Glutamatergic neuron (in vitro differentiated cells): ENCODE measurements at regions not wholly inside any gene's neighbourhood (a gene's known extent, or its start where the extent isn't known, plus 50 kb on each side); places are given as distances from the start of the nearest gene placed in this dataset.
"Not testable (repeated sequence)": the region's sequence is repeated elsewhere in the genome, so short reads cannot be mapped to it uniquely, and the experiment has no call there.

ENCODE experiments used
- DNase-seq: peaks from one replicate; pipeline ENCODE4 v3.0.0; 2022
- H3K27ac Mint-ChIP-seq: one replicate; pipeline ENCODE4 v1.8.0; 2020; ENCODE audit warnings: mild to moderate bottlenecking, mixed read lengths, inconsistent platforms; ENCODE audit not compliant: unreplicated experiment
- H3K27me3 Mint-ChIP-seq: one replicate; pipeline ENCODE4 v1.8.0; 2020; ENCODE audit warnings: mild to moderate bottlenecking, moderate library complexity, mixed read lengths, inconsistent platforms; ENCODE audit not compliant: unreplicated experiment
- H3K36me3 Mint-ChIP-seq: one replicate; pipeline ENCODE4 v1.8.0; 2020; ENCODE audit warnings: mild to moderate bottlenecking, mixed read lengths, inconsistent platforms; ENCODE audit not compliant: unreplicated experiment
- H3K4me1 Mint-ChIP-seq: one replicate; pipeline ENCODE4 v1.8.0; 2020; ENCODE audit warnings: mild to moderate bottlenecking, low read depth, mixed read lengths, inconsistent platforms; ENCODE audit not compliant: unreplicated experiment
- H3K4me3 Mint-ChIP-seq: one replicate; pipeline ENCODE4 v1.8.0; 2020; ENCODE audit warnings: mild to moderate bottlenecking, mixed read lengths, inconsistent platforms; ENCODE audit not compliant: unreplicated experiment
- H3K9me3 Mint-ChIP-seq: one replicate; pipeline ENCODE4 v1.8.0; 2020; ENCODE audit warnings: mild to moderate bottlenecking, moderate library complexity, mixed read lengths, inconsistent platforms; ENCODE audit not compliant: unreplicated experiment
- TF ChIP-seq, protein P1 (sequence below): fragments of 200-600 bp; sonication (generic); IDR thresholded peaks from one replicate; pipeline ENCODE4 v1.5.0; 2021; ENCODE audit not compliant: partially characterized antibody, unreplicated experiment

DNA sequence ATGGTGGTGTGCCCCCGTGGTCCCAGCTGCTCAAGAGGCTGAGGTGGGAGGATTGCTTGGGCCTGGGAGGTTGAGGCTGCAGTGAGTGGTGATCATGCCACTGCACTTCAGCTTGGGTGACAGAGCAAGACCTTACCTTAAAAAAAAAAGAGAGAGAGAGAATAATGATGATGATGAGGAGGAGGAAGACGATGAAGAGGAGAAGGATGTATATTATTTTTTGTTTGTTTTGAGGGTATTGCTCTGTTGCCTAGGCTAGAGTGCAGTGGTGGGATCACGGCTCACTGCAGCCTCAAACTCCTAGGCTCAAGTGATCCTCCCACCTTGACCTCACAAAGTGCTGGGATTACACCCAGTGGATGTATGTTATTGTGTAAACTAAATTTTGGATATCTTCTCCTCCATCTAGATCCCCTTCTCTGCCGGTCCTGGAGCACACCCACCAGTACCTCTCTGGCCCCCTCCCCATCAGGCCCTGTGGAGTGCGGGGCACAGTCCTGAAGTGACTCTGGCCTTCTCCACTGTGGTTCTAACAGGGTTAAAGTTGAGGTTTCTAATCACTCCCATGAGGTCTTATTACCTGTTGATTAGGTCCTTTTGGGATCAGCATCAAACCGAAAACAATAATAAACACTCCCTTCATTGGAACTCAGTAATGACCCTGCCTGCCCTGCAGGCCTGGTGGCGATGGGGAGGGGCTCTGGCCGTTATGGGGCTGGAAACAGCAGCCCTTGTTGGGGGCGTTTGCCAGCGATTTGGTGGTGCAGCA lies 60.5 kb upstream of the ZFHX3 start:
- Mint-ChIP-seq H3K27ac (no peak overlapping the region), H3K27me3 (peaks cover 2% of the 10 kb centered on the region), H3K4me3 (no peak overlapping the region), H3K9me3 (peaks cover 2% of the 10 kb centered on the region), H3K4me1 (no peaks in the 10 kb centered on the region), H3K36me3 (no peaks in the 10 kb centered on the region)
- DNase-seq: no peak
- TF ChIP-seq, protein P1, sequence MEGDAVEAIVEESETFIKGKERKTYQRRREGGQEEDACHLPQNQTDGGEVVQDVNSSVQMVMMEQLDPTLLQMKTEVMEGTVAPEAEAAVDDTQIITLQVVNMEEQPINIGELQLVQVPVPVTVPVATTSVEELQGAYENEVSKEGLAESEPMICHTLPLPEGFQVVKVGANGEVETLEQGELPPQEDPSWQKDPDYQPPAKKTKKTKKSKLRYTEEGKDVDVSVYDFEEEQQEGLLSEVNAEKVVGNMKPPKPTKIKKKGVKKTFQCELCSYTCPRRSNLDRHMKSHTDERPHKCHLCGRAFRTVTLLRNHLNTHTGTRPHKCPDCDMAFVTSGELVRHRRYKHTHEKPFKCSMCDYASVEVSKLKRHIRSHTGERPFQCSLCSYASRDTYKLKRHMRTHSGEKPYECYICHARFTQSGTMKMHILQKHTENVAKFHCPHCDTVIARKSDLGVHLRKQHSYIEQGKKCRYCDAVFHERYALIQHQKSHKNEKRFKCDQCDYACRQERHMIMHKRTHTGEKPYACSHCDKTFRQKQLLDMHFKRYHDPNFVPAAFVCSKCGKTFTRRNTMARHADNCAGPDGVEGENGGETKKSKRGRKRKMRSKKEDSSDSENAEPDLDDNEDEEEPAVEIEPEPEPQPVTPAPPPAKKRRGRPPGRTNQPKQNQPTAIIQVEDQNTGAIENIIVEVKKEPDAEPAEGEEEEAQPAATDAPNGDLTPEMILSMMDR: no peak

DNA sequence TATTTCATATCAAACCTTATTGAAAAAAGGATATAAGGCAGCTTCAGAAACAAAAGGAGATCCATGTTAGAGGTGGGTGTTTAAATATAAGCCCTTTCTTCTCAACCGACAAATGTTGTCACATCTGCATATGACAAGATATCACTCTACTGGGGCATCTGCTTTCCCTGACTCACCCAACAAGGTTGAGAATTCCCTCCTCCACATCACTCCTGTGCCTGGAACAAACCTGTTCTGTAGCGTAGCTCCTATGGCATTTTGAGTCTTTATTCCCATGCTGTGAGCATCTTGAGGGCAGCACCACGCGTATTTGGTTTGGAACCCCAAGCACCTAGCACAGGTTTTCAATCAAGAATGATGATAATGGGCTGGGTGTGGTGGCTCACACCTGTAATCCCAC lies 59.4 kb upstream of the ZFHX3 start:
- Mint-ChIP-seq H3K27me3 (no peaks in the 10 kb centered on the region), H3K36me3 (no peaks in the 10 kb centered on the region), H3K27ac (no peak overlapping the region), H3K4me1 (no peaks in the 10 kb centered on the region), H3K4me3 (no peak overlapping the region), H3K9me3 (peaks cover 2% of the 10 kb centered on the region)
- no peak for DNase-seq
- TF ChIP-seq, protein P1: no peak

DNA sequence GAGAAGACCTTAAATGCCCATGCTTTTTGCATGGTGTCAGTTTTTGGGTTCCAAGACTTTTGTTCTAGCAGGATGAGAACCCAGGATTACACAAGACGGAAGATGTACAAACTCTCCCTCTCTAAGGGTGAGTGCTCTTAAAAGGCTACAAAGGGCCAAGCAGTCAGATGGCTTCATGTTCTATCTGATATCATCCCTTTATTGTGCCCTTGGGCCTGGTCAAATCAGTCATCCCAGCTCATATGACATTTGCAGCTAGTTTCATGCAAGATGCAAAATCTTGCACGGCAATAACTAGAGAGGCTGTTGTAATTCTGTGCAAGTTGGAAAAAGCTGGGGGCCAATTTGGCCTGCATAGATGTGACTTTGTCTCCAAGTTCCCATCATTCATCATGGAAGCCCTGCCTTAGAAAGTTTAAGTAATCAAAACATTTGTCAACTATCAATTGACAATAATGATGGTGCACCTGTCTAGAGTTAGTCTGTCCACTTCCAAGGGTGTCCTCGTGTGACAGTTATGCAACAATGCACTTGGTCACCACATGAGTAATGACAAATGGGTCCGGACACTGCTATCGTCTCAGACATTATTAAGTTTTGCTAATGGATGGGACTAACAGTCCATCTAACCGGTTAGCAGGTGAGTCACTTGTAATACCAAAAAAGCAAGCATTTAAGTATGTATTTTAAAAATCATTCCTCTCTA lies 58.6 kb upstream of the ZFHX3 start:
- H3K27me3 Mint-ChIP-seq: peaks cover 2% of the 10 kb centered on the region
- no peak overlapping the region for H3K4me3 Mint-ChIP-seq
- H3K4me1 Mint-ChIP-seq: no peaks in the 10 kb centered on the region
- no peaks in the 10 kb centered on the region for H3K36me3 Mint-ChIP-seq
- TF ChIP-seq, protein P1: no peak
- no peak for DNase-seq
- no peaks in the 10 kb centered on the region for H3K9me3 Mint-ChIP-seq
- H3K27ac Mint-ChIP-seq: no peak overlapping the region

DNA sequence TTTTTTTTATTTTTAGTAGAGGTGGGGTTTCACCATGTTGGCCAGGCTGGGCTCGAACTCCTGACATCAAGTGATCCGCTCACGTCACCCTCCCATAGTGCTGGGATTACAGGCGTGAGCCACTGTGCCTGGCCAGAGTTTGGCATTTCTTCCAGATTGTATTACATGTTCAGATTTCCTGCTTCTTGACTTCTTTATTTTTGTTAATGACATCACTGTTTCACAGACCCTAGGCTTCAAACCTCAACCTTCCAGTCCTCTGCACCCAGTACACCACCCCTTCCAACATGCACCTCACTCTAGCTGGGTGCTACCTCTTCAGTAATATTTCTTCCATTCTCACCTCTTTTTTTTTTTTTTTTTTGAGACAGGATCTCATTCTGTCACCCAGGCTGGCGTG lies 53.6 kb upstream of the ZFHX3 start:
- H3K27ac Mint-ChIP-seq: no peak overlapping the region
- H3K4me3 Mint-ChIP-seq: no peak overlapping the region

DNA sequence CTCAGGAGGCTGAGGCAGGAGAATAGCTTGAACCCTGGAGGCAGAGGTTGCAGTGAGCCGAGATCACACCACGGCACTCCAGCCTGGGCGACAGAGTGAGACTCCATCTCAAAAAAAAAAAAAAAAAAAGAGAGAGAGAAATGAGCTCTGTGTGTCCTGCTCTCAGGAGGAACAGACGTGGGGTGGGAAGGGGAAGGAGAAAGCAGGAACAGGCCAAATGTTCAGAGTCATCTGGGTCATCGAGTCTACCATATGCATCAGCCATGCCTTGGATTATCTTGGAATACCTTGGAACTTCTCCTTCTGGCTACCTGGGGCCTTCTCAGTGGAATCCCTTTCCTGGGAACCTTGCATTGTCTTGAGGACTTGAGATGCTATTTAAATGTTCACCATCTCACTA lies 51.7 kb upstream of the ZFHX3 start:
- H3K27me3 Mint-ChIP-seq, H3K27ac Mint-ChIP-seq, H3K9me3 Mint-ChIP-seq, H3K36me3 Mint-ChIP-seq, H3K4me3 Mint-ChIP-seq, DNase-seq, H3K4me1 Mint-ChIP-seq: not testable (repeated sequence)

More for the DNA sequence above, 53.6 kb upstream of the ZFHX3 start:
- TF ChIP-seq, protein P1: no peak
- Mint-ChIP-seq H3K27me3 (peaks cover 2% of the 10 kb centered on the region), H3K36me3 (no peaks in the 10 kb centered on the region), H3K9me3 (peaks cover 1% of the 10 kb centered on the region), H3K4me1 (no peaks in the 10 kb centered on the region)
- DNase-seq: no peak
